ENCODE measurements at regions not wholly inside any gene's neighbourhood (a gene's known extent, or its start where the extent isn't known, plus 50 kb on each side); places are given as distances from the start of the nearest gene placed in this dataset.

GRCh38 chr15:57875347-57875746, 168.8 kb downstream of the POLR2M start:
- DNase-seq (no peak), ATAC-seq (no peak)
- H3K27ac Mint-ChIP-seq: no peak overlapping the region
- no peaks in the 10 kb centered on the region for H3K36me3 Mint-ChIP-seq (ENCODE audit: low read depth)
- ChIA-PET POLR2A (no interaction called here), CTCF (interaction anchor here (1.2 to 1.6 kb wide), 2 partner anchors 9 to 14 kb away, joined by 3 to 7 read pairs; no protein-coding TSS in a partner anchor)
- H3K9me3 Mint-ChIP-seq: peaks cover 10% of the 10 kb centered on the region
- no peaks in the 10 kb centered on the region for H3K4me1 Mint-ChIP-seq (ENCODE audit: low read depth)
- no peak overlapping the region for H3K4me3 Mint-ChIP-seq
- TF ChIP-seq, protein P1, sequence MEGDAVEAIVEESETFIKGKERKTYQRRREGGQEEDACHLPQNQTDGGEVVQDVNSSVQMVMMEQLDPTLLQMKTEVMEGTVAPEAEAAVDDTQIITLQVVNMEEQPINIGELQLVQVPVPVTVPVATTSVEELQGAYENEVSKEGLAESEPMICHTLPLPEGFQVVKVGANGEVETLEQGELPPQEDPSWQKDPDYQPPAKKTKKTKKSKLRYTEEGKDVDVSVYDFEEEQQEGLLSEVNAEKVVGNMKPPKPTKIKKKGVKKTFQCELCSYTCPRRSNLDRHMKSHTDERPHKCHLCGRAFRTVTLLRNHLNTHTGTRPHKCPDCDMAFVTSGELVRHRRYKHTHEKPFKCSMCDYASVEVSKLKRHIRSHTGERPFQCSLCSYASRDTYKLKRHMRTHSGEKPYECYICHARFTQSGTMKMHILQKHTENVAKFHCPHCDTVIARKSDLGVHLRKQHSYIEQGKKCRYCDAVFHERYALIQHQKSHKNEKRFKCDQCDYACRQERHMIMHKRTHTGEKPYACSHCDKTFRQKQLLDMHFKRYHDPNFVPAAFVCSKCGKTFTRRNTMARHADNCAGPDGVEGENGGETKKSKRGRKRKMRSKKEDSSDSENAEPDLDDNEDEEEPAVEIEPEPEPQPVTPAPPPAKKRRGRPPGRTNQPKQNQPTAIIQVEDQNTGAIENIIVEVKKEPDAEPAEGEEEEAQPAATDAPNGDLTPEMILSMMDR (IDR thresholded peaks at IDR 0.05): no peak
- intact Hi-C loops (cut with micrococcal nuclease): no loop called here
- peaks cover 27% of the 10 kb centered on the region for H3K27me3 Mint-ChIP-seq

- H3K27me3 Mint-ChIP-seq: peaks cover 9% of the 10 kb centered on the region
- TF ChIP-seq, protein P1 (IDR thresholded peaks at IDR 0.05): no peak
- H3K9me3 Mint-ChIP-seq: peaks cover 10% of the 10 kb centered on the region
- H3K36me3 Mint-ChIP-seq (ENCODE audit: low read depth): no peaks in the 10 kb centered on the region
- no peak overlapping the region for H3K27ac Mint-ChIP-seq
- no peaks in the 10 kb centered on the region for H3K4me1 Mint-ChIP-seq (ENCODE audit: low read depth)
- POLR2A ChIA-PET: no interaction called here
- DNase-seq (no peak), ATAC-seq (no peak)
- H3K4me3 Mint-ChIP-seq: no peak overlapping the region
- intact Hi-C loops (cut with micrococcal nuclease): no loop called here
- CTCF ChIA-PET: interaction anchor here (1.1 to 5.7 kb wide), 2 partner anchors 13 to 18 kb away, joined by 3 to 27 read pairs; no protein-coding TSS in a partner anchor
Observed at GRCh38 chr15:57878573-57878972, 172.1 kb downstream of the POLR2M start.

- DNase-seq (no peak), ATAC-seq (no peak)
- POLR2A ChIA-PET: no interaction called here
- intact Hi-C loops (cut with micrococcal nuclease): no loop called here
- Mint-ChIP-seq H3K9me3 (no peaks in the 10 kb centered on the region), H3K27me3 (peaks cover 8% of the 10 kb centered on the region), H3K36me3 (ENCODE audit: low read depth) (no peaks in the 10 kb centered on the region), H3K4me1 (ENCODE audit: low read depth) (no peaks in the 10 kb centered on the region), H3K27ac (no peak overlapping the region), H3K4me3 (no peak overlapping the region)
- CTCF ChIA-PET: interaction anchor here (1.4 to 5.7 kb wide), 2 partner anchors 20 to 149 kb away, joined by 3 to 27 read pairs; no protein-coding TSS in a partner anchor
- TF ChIP-seq, protein P1 (IDR thresholded peaks at IDR 0.05): no peak
Observed at GRCh38 chr15:57881361-57881760, 174.8 kb downstream of the POLR2M start.

GRCh38 chr15:57881972-57882371, 175.5 kb downstream of the POLR2M start:
- peaks cover 8% of the 10 kb centered on the region for H3K27me3 Mint-ChIP-seq
- intact Hi-C loops (cut with micrococcal nuclease): no loop called here
- CTCF ChIA-PET: interaction anchor here (5.7 kb wide), 1 partner anchor 21 kb away, joined by 27 read pairs; no protein-coding TSS in a partner anchor
- no peak overlapping the region for H3K27ac Mint-ChIP-seq
- no peaks in the 10 kb centered on the region for H3K4me1 Mint-ChIP-seq (ENCODE audit: low read depth)
- TF ChIP-seq, protein P1 (IDR thresholded peaks at IDR 0.05): no peak
- DNase-seq: no peak
- POLR2A ChIA-PET: no interaction called here
- ATAC-seq: no peak
- no peak overlapping the region for H3K4me3 Mint-ChIP-seq
- H3K9me3 Mint-ChIP-seq: no peaks in the 10 kb centered on the region
- H3K36me3 Mint-ChIP-seq (ENCODE audit: low read depth): no peaks in the 10 kb centered on the region

DNA sequence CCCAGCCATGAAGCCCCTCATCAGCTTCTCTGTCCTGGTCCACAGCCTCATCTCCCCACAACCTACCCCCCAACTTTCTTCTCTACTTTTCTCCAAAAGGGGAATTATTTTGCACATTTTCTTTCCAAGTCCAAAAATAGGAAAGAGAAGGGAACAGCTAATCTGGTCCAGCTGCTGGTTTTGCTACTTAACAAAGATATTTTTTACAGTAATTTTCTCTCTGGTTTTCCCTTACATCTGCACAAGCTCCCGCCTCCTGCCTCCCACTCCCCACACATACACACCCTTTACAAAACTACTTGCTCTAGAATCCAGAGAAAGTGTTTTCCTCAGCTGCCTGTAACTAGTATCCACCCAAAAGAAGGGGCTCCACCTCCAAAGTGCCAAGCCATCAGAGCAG, 177.2 kb downstream of the POLR2M start:
- no peak overlapping the region for H3K27ac Mint-ChIP-seq
- TF ChIP-seq, protein P1 (IDR thresholded peaks at IDR 0.05): no peak

More for the DNA sequence above, 177.2 kb downstream of the POLR2M start:
- no peak for ATAC-seq
- POLR2A ChIA-PET: no interaction called here
- Mint-ChIP-seq H3K4me3 (no peak overlapping the region), H3K4me1 (ENCODE audit: low read depth) (no peaks in the 10 kb centered on the region), H3K27me3 (peaks cover 3% of the 10 kb centered on the region), H3K36me3 (ENCODE audit: low read depth) (no peaks in the 10 kb centered on the region), H3K9me3 (no peaks in the 10 kb centered on the region)
- CTCF ChIA-PET: interaction anchor here (5.7 kb wide), 1 partner anchor 23 kb away, joined by 27 read pairs; no protein-coding TSS in a partner anchor
- DNase-seq: no peak
- intact Hi-C loops (cut with micrococcal nuclease): no loop called here

Data from activated CD8-positive, alpha-beta T cell treated with anti-CD3 and anti-CD28 coated beads for 36 hours (primary cell).